Ishikawa (cell line): ENCODE measurements at regions not wholly inside any gene's neighbourhood (a gene's known extent, or its start where the extent isn't known, plus 50 kb on each side); places are given as distances from the start of the nearest gene placed in this dataset.

Experiments used
- EGR1 ChIP-seq: IDR thresholded peaks from 2 replicates; pipeline ENCODE4 v1.6.1; 2012
- EP300 ChIP-seq: IDR thresholded peaks from 2 replicates; pipeline ENCODE4 v1.6.1; 2012; ENCODE audit warnings: borderline replicate concordance
- RAD21 ChIP-seq: IDR thresholded peaks from 2 replicates; pipeline ENCODE4 v1.6.1; 2012; ENCODE audit warnings: low read depth
- TCF12 ChIP-seq: IDR thresholded peaks from 2 replicates; pipeline ENCODE4 v1.6.1; 2012; ENCODE audit warnings: low read depth
- ZBTB7A ChIP-seq: IDR thresholded peaks from 2 replicates; pipeline ENCODE4 v1.6.1; 2012; ENCODE audit warnings: low read depth
- TF ChIP-seq, protein P1 (sequence below): IDR thresholded peaks from 2 replicates; pipeline ENCODE4 v1.6.1; 2012

GRCh38 chr14:92241966-92242595, 80.9 kb upstream of the SLC24A4 start:
- TF ChIP-seq RAD21 = no peak
- TF ChIP-seq, protein P1, sequence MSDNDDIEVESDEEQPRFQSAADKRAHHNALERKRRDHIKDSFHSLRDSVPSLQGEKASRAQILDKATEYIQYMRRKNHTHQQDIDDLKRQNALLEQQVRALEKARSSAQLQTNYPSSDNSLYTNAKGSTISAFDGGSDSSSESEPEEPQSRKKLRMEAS = no peak
- no peak for TF ChIP-seq TCF12
- no peak for TF ChIP-seq ZBTB7A
- no peak for TF ChIP-seq EP300
- no peak for TF ChIP-seq EGR1
